HG02938 (cell line): ENCODE measurements at regions not wholly inside any gene's neighbourhood (a gene's known extent, or its start where the extent isn't known, plus 50 kb on each side); places are given as distances from the start of the nearest gene placed in this dataset.
"Not testable (repeated sequence)": the region's sequence is repeated elsewhere in the genome, so short reads cannot be mapped to it uniquely, and the experiment has no call there.

Source experiments
- ATAC-seq: cut with Tn5 transposase; IDR thresholded peaks from one replicate; pipeline ENCODE4 v1.9.1; 2021; ENCODE audit warnings: mild to moderate bottlenecking, moderate library complexity; ENCODE audit not compliant: unreplicated experiment

DNA sequence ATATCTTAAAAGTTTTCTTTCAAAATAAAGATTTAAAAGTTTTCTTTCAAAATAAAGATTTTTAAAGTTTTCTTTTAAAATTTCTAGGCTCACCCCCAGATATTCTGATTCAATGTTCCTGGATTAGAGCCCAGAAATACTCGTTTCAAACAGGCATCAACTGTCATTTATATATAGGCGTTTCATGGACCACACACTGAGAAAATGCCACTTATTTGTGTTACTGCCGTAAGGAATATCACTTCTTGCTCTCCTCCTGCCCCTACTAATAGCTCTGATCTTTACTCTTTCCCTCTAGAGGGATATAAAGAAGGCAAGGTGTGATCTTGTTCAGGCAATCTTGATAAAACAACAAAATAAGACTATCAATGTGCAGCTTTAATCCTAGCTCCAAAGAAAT, 1324.1 kb downstream of the CDH8 start:
- ATAC-seq: no peak

DNA sequence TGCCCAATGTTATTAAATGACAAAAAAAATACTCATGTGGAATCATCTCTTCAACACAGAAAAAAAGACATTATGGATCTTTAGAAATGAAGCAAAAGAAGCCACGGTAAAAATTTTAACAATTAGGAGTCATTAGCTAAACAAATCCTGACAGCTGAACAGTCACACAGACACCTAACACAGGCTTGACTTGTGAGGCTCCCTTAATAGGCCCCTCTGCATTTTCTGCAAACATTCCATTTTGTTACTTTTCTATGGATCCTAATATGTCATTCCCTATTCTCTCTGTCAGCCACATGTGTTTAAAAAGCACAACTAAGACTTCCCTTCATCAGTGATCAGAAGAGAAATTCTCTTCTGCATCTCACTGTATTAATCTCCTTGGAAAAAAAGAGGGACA, 1331.5 kb downstream of the CDH8 start:
- ATAC-seq: no peak

DNA sequence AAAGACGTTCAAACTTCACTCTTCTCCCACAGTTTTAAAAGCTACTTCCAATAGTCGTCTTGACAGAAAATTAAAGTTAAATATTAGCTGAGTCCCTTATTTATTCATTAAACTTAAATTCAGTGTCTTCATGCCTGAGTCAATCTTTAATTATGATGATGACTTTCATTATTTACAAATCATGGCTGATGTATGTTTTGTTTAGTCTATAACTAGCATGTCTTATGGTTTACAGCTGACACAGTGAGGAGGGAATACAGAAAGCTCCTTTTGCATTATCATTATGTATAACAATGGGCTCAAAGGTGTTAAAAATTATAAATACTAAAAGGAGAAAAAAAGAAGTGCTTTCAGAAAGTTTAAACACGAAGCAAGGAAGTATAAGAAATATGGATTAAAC, 1333.1 kb downstream of the CDH8 start:
- ATAC-seq: no peak

DNA sequence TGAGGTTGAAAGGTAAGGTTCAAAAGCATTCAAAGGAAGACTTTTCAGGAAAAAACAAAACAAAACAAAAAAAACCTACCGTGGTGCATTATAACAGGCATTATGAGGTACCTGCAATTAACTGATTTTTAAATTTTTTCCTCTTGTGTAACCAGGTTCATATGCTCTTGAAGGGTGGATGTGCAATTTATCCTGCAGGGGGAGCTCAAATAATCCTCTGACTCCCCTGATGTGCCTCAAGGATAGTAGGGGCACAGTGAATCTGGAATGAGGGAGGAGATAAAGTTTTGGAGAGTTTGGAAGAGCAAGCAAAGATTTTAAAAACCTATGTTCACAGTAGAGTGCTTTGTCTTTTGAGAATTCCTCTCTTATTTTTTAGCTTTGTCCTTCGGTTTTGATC, 1349.4 kb downstream of the CDH8 start:
- no peak for ATAC-seq

DNA sequence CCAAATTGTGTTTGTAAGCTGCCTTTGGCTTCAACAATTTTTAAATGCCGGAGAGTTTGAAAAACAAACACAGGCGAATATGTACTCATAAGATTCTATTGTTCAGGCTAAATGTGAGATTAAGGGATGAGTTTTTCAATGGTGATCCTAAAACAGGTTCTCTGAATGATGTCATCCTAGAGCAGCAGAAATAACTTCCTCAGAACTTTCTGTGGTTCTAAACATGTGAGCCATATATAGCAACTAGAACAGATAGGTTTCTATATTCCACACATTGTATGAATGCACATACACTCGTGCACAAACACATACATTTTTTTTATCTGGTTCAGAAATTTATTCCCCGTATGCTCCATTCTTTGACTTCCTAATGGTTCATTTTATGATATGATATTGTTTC, 1352.2 kb downstream of the CDH8 start:
- ATAC-seq: no peak

DNA sequence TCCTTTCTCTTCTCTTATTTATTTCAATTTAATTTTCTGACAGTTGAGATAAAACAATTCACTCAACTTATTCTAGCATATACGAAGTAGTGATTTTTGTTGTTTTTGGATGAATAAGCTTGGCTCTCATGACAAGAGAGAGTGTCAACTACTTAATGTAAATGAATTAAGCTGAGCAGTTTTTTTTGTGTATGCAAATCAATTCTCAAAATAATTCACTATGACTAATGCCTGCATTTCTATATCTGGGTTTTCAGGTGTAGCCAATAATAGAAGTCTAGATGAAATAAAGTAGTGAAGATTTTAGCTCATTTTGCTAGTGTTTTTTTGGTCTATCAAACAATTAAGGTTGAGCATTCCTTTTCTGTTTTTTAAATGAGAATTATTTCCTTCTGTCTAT, 1354.0 kb downstream of the CDH8 start:
- ATAC-seq: no peak

DNA sequence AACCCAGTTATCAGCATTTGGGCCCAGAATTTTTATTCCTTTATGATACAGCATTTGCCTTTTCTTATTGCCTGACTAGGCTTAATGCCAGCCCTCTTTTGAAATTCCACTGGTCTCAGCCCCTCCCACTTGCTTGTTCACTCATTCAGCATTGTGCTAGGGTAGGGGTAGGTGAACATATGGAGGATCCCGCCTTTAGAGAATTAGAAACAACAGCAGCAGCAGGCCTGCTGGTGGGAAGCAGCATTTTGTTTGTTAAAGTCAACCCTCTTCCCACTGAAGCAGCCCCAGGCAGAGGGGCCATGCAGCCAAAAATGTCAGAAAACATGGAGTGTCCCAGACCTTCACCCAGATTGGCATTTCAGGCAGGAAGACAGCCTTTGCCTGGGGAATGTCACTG, 1355.2 kb downstream of the CDH8 start:
- no peak for ATAC-seq

DNA sequence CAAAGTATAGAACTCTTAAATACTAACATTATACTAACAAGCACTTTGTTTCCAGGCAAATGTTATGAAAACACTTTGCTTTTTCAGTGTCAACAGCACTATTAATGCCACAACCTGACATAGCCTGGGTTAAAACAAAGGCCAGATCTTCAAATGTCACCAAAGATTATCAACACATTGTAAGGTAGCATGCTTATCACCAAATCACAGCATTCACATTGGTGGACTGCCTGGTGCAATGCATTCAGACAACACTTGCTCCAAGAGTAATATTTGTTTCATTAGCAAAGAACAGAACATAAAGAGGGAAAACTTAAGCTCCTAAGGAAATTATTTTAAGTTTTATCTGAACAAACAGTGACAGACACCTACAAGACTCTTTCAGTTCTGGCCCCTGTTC, 1361.2 kb downstream of the CDH8 start:
- ATAC-seq: no peak

DNA sequence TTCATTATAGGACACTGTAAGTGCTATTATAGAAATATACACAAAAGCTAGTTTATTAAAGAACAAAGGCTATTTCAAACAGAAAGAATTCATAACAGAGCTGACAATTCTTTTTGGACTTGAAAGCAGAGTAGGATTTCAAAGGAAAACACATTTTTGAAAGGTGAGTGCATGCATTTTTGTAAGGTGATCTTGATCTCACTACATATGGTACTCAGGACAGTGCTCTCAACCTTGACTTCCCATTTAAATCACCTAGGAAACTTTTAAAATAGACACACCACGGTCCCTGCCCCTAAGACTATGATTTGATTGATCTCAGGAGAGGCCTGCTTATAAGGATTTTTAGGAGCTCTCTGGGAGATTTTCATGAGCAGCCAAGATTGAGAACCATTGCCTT, 1362.0 kb downstream of the CDH8 start:
- ATAC-seq: no peak

DNA sequence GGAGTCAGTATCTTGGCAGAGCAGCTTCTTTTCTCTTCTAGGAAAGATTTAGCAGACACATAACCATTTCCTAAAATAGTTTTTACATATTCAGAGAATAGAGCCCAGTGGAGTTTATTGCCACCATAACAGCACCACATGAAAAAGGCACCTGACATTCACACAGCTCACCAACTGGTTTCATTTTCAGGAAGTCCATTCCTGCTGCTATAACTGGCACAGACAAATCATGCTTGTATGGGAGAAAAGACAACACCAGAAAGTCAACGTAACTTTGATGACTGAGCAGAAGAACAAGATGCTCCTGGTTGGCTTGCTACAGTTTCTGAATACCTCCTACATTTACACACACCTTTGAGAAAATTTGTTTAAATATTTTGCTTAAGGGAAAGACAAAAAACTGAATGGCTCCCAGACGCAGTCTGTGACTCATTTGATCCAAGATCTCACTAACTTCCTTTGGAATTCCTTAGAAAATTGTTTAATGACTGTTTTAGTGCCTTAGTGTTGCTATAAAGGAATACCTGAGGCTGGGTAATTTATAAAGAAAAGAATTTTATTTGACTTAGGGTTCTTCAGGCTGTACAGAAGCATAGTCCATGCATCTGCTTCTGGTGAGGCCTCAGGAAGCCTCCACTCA, 1380.6 kb downstream of the CDH8 start:
- no peak for ATAC-seq

DNA sequence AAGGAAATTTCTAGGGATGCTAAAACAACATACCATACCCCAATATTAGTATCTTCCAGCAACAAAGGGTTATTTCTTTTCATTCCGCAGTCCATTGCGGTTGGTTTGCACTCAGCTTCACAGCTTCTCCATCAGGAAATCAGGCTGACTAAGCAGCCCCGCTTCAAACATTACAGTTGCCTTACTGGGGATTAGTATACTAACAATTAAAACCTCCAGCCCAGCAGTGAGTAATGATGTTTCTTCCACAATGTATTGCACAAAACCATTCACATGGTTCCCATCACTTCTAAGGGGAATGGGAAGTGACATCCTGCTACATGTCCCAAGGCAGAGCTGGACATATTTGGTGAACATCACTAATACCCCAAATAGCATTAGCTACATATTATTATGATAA, 1384.9 kb downstream of the CDH8 start:
- no peak for ATAC-seq

DNA sequence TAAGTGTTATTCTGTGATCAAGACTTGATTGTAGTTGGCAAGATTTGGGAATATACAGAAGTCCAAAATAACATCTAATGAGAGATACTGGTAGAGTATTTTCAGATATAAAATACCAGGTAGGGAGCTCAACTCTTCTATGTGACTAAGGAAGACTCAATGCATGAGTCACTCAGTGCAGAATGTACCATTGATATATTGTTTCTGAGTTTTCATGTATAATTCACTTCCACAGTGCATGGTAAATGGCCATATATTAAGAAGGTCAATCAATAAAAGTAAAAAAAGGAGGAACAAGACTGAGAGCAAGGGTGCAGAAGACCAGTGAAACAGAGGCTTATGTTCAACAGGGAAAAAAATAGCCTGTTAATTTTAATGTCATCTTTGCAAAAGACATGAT, 1387.9 kb downstream of the CDH8 start:
- ATAC-seq: no peak

DNA sequence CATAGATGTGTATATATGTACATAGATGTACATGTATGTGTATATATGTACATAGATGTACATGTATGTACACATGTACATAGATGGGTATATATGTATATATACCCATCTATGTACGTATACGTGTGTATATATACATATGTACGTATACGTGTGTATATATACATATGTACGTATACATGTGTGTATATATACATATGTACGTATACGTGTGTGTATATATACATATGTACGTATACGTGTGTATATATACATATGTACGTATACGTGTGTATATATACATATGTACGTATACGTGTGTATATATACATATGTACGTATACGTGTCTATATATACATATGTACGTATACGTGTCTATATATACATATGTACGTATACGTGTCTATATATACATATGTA, 1388.8 kb downstream of the CDH8 start:
- ATAC-seq: not testable (repeated sequence)

DNA sequence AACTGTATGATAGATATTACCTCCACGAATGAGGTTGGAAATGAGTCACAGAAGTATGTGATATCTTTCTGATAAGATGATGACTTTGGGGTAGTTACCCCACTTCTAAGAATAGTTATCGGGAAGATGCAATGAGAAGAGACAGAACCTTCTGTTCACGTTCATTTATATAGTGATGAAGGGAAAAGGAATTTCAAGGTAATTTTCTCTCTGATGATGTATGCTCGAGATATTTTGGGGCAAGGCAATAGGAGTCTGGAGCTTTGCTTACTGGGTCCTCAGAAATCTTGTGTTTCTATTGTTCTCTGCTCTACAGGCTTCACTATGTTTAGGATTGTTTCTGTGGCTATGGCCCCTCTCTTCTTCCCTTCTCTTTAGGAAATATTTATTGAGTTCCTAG, 1389.6 kb downstream of the CDH8 start:
- no peak for ATAC-seq

DNA sequence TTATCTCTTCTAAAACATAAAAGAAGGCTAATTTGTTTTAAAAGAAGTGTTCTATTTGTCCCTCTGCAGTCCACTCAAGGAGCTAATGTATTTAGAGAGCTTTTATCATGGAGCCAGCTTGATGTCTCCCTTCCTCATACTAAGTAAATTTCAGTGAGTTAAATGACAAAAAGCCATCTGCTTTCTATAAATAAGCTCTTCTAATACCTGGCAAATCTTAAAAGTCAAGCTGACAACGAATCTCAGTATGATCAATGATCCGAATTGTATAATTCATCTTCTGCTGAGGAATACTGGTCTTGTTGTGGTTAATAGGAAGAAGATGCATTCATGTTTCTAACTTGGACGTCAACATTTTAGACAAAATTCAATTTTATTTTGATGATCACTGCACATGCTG, 1390.7 kb downstream of the CDH8 start:
- ATAC-seq: no peak

DNA sequence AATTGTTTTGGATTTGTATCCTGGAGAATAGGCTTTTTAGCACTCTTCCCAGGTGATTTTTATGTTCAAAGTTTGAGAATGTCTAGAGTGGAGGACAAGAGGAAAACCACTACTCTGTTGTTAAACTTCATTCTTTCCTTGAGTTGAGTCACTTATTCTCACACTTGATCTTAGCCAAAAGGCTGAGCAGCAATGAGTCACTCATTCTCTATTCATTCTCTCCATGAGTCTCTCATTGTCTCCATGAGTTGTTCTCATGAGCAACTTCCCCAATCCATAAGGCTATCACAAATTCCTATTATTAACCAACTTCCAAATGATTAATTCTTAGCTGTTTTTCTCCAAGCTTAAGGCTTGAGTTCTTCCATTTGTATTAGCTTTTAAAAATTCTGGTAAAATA, 1393.3 kb downstream of the CDH8 start:
- ATAC-seq: no peak

DNA sequence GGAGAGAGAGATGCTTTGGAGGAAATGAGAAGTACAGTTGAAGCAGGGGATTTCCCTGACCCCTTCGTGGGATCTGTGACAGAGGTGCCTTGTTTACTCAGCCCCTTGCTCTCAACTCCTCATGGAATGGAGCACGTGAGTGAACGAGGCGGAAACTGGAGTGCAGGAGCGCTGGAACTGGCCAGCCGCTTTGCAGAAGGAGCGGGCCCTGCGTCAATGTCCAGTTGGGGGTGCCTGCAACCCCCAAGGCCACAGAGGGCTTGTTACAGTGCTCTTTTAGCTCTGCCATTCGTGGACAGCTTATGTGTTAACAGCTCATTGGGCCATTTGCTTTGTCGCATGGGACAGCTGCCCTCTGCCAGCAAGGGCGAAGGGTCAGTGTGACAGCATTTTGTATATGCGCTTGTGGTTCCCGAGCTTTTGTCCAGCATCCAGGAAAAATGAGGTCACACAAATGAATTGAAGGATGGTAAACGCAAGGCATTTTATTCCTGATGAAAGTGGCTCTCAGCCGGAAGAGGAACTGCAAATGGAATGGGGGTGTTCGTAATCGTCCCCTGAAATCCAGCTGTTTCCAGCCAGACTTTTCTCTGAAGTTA, 1395.1 kb downstream of the CDH8 start:
- no peak for ATAC-seq

DNA sequence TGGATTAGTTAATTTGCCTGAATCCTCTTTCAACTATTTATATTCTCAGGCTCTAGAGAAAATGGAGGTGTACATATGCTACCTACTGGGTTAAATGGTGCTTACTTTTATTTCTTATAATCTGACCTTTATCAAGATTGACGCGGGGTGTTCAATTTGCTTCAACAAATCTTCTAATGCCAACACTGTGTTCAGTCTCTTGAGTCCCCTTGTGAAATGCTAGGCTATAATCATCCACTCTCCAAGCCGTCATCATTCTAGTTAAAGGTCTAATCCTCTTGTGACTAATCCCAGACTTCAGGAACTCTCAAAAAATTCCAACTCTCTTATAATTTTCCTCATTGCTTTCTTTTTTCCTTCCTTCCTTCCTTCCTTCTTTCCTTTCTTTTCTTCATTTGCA, 1396.2 kb downstream of the CDH8 start:
- ATAC-seq: no peak

DNA sequence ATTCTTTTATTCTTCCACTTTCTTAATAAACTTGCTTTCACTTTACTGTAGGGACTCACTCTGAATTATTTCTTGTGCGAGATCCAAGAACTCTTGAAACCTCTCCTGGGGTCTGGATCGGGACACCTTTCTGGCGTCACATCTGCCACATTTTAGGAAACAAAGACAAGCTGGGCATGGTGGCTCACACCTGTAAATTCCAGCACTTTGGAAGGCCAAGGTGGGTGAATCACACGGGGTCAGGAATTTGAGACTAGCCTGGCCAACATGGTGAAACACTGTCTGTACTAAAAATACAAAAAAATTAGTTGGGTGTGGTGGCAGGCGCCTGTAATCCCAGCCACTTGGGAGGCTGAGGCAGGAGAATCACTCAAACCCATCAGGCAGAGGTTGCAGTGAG, 1399.6 kb downstream of the CDH8 start:
- ATAC-seq: not testable (repeated sequence)

DNA sequence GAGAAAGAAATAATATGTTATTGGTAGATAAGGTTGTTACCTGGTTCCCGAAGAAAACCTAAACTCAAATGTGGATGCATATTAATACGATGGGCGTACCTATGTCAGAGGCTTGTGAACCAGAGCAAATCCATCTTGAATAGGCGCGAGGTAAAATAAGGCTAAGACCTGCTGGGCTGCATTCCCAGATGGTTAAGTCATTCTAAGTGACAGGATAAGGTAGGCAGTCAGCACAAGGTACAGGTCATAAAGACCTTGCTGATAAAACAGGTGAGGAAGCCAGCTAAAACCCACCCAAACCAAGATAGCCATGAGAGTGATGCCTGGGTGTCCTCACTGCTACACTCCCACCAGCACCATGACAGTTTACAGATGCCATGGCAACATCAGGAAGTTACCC, 1400.1 kb downstream of the CDH8 start:
- ATAC-seq: no peak

DNA sequence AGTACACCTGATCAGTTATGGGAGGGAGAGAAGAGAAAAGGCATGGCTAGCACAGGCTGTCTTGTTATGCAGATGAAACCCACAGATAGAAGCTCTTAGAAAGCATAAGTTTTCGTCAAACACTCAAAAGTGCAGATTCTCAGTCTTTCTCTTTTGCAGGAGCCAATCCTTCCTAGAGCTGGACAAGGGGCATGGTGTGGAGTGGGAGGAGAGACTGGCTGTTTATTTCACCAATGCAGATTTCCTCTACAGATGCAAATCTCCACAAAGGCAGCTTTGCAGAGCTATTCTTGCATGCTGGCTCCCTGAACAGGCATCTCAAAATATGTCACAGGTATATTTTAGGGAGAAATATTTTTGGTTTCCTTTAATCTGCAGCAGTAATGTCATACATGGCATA, 1400.7 kb downstream of the CDH8 start:
- no peak for ATAC-seq

DNA sequence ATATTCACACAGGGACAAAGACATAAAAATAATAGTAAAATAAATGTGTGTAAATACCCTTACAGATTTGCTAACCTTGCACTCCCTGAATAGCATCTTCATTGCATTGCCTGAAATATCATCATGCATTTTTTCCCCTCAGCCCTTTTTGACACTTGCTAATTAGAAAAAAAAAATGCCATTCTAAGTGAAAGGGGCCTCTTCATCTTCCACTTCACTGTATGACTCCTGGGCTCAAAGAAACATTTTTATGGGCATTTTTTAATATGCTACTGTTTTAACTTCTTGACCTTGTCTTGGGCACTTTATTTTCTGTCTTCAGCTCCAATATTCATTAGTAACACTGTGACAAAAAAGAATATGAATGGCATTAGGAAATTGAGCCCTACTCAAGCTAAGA, 1424.4 kb downstream of the CDH8 start:
- ATAC-seq: no peak

DNA sequence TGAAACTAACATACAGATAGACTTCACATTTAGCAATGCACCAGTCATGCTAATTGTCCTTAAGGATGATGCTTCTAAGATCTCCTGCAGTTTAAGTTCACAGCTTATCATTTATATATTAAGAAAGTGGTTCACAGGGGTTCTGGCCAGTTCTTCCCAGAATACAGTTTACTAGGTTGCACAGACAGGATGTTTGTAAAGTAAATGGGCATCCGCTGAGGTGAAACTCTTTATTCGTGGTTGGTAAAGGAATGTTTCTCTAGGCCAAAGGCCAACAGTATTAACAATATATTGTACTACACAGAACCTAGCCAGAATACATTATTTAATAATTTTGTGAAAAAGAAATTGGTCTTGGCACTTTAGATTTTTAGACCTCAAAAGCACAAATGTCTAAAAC, 1427.3 kb downstream of the CDH8 start:
- no peak for ATAC-seq
